ENCODE measurements at regions not wholly inside any gene's neighbourhood (a gene's known extent, or its start where the extent isn't known, plus 50 kb on each side); places are given as distances from the start of the nearest gene placed in this dataset.

GRCh38 chr14:87434680-87435079, 558.3 kb downstream of the GALC start:
- H3K4me3 ChIP-seq (ENCODE audit: low read depth in 1 of 3, low read length in 3 of 3): no peak overlapping the region
- H3K36me3 ChIP-seq (ENCODE audit: control insufficient read depth in 4 of 4, insufficient read depth in 3 of 4, low read depth in 1 of 4, low read length in 3 of 4): no peaks in the 10 kb centered on the region
- no peak overlapping the region for H3K27ac ChIP-seq (ENCODE audit: low read depth in 1 of 2, low read length in 2 of 2)
- DNase-seq (ENCODE audit: low spot score): no peak
- no peak overlapping the region for H3K9ac ChIP-seq (ENCODE audit: low read depth in 1 of 2, low read length in 2 of 2)
- H3K4me1 ChIP-seq (ENCODE audit: control insufficient read depth in 4 of 4, insufficient read depth in 4 of 4, low read length in 3 of 4): no peaks in the 10 kb centered on the region
- no peaks in the 10 kb centered on the region for H3K27me3 ChIP-seq (ENCODE audit: control insufficient read depth in 4 of 4, insufficient read depth in 4 of 4, low read length in 3 of 4)
- peaks cover 0 to 3% (median 0%) of the 10 kb centered on the region in 4 donors for H3K9me3 ChIP-seq (ENCODE audit: control insufficient read depth in 4 of 4, low read length in 3 of 4)
- TF ChIP-seq FOXA2 (IDR thresholded peaks at IDR 0.05) (no peak), FOXA1 (IDR thresholded peaks at IDR 0.05) (no peak), CTCF (IDR thresholded peaks at IDR 0.05; ENCODE audit: low read depth, low read length, missing input control) (no peak), SP1 (IDR thresholded peaks at IDR 0.05) (no peak), JUND (IDR thresholded peaks at IDR 0.05) (no peak), NR2F2 (IDR thresholded peaks at IDR 0.05) (no peak), RAD21 (IDR thresholded peaks at IDR 0.05) (no peak), YY1 (IDR thresholded peaks at IDR 0.05) (no peak), ATF3 (IDR thresholded peaks at IDR 0.05) (no peak), EGR1 (IDR thresholded peaks at IDR 0.05; ENCODE audit: low read depth in 2 of 2) (no peak), HNF4G (IDR thresholded peaks at IDR 0.05) (no peak), HNF4A (conservative IDR thresholded peaks at IDR 0.05) (no peak), TAF1 (conservative IDR thresholded peaks at IDR 0.05) (no peak), GABPA (IDR thresholded peaks at IDR 0.05 in 1 of 2, conservative IDR thresholded peaks at IDR 0.05 in 1 of 2) (no peak), REST (IDR thresholded peaks at IDR 0.05) (no peak), RXRA (IDR thresholded peaks at IDR 0.05) (no peak)
- TF ChIP-seq, protein P1, sequence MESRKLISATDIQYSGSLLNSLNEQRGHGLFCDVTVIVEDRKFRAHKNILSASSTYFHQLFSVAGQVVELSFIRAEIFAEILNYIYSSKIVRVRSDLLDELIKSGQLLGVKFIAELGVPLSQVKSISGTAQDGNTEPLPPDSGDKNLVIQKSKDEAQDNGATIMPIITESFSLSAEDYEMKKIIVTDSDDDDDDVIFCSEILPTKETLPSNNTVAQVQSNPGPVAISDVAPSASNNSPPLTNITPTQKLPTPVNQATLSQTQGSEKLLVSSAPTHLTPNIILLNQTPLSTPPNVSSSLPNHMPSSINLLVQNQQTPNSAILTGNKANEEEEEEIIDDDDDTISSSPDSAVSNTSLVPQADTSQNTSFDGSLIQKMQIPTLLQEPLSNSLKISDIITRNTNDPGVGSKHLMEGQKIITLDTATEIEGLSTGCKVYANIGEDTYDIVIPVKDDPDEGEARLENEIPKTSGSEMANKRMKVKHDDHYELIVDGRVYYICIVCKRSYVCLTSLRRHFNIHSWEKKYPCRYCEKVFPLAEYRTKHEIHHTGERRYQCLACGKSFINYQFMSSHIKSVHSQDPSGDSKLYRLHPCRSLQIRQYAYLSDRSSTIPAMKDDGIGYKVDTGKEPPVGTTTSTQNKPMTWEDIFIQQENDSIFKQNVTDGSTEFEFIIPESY (IDR thresholded peaks at IDR 0.05): no peak
- TF ChIP-seq, protein P2, sequence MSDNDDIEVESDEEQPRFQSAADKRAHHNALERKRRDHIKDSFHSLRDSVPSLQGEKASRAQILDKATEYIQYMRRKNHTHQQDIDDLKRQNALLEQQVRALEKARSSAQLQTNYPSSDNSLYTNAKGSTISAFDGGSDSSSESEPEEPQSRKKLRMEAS (IDR thresholded peaks at IDR 0.05): no peak
- WGBS: 35% methylated on average over 1 of the region's 1 CpG
